ENCODE measurements at regions not wholly inside any gene's neighbourhood (a gene's known extent, or its start where the extent isn't known, plus 50 kb on each side); places are given as distances from the start of the nearest gene placed in this dataset.

DNA sequence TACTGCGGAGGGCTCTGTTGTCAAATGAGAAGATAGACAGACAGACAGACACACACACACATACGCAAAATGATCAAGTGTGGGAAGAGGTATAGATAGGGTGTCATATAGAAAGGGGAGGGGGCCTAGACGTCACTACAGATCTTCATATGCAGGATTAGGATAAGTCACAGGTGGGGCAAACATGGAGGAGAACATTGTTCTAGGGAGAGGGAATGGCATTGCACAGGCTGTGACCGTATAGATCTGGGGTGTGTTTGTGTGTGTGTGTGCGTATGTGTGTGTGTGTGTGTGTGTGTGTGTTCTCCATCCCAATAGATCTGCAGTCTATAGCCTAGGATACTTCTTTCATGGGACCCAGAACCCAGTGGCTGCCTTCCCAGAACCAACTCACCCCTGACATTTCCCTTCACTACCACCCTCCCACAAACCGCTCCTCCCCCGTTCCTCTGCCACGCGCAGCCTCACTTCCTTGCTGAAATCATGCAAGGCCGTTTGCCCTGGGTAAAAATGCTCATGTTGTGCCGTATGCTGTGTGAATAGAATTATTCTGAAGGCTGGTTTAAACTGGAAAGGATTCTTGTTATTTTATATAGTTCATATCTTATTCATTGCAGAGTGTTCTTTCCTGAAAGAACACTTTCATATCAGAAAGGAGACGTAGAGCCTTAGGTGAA lies 50.5 kb upstream of the CCL1 start:
- DNase-seq = no peak

DNA sequence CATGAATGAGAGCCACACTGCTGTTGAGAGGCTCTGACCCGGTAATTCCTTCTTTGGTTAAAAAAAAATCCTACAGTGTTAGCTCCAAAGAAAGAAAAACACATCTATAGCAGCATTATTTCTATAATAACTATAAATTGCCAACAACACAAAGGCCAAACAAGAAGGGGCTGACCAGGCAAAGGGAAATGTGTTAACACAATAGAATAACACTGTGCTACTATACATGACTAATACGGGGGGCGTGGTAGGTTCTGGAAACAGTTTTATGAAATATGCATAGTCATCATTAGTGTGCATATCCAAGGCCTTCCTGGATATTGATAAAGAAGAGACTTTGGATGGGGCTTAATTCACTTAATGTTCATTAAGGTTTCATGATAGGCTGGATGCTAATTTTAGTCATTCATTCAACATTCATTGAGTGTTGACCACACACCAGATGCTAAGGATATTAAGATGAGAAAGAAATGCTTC lies 50.0 kb upstream of the CCL1 start:
- DNase-seq = no peak
